ENCODE measurements at regions not wholly inside any gene's neighbourhood (a gene's known extent, or its start where the extent isn't known, plus 50 kb on each side); places are given as distances from the start of the nearest gene placed in this dataset.

GRCh38 chr11:80610516-80610915 is 1169.7 kb upstream of the TENM4 start:
- TF ChIP-seq POLR2A (IDR thresholded peaks at IDR 0.05) (no peak), CTCF (IDR thresholded peaks at IDR 0.05) (no peak)
